ENCODE measurements at regions not wholly inside any gene's neighbourhood (a gene's known extent, or its start where the extent isn't known, plus 50 kb on each side); places are given as distances from the start of the nearest gene placed in this dataset.

DNA sequence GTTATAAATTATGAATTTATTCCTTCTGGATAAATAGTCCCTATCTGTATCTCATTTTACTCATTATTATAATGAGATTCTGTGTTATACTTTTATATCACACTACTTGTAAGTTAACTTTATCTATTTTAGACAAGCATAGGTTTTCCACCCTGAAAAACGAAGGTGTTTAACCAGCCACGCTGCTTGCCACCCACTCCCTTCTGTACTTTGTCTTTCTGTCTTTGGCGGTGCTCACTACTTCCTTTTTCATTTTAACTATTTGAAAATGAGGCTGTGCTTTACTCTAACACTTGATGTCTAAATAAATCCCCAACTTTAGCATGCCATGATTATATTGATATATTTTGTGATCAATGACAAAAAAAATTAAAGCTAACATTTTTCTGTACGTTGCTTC lies 952.9 kb downstream of the DNAJB9 start:
- intact Hi-C loops (cut with DNase I) = no loop called here
- H3K9me3 ChIP-seq = no peaks in the 10 kb centered on the region
- no peak for DNase-seq (ENCODE audit: extremely low spot score)
- no peaks in the 10 kb centered on the region for H3K4me1 ChIP-seq
- no peaks in the 10 kb centered on the region for H3K36me3 ChIP-seq
- 50% methylated on average over 4 of the region's 4 CpGs for WGBS
- H3K4me3 ChIP-seq = no peak overlapping the region
- H3K27me3 ChIP-seq = no peaks in the 10 kb centered on the region
- TF ChIP-seq, protein P1, sequence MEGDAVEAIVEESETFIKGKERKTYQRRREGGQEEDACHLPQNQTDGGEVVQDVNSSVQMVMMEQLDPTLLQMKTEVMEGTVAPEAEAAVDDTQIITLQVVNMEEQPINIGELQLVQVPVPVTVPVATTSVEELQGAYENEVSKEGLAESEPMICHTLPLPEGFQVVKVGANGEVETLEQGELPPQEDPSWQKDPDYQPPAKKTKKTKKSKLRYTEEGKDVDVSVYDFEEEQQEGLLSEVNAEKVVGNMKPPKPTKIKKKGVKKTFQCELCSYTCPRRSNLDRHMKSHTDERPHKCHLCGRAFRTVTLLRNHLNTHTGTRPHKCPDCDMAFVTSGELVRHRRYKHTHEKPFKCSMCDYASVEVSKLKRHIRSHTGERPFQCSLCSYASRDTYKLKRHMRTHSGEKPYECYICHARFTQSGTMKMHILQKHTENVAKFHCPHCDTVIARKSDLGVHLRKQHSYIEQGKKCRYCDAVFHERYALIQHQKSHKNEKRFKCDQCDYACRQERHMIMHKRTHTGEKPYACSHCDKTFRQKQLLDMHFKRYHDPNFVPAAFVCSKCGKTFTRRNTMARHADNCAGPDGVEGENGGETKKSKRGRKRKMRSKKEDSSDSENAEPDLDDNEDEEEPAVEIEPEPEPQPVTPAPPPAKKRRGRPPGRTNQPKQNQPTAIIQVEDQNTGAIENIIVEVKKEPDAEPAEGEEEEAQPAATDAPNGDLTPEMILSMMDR (IDR thresholded peaks at IDR 0.05) = no peak
- TF ChIP-seq POLR2A (IDR thresholded peaks at IDR 0.05; ENCODE audit: low read depth) (no peak), EP300 (IDR thresholded peaks at IDR 0.05) (no peak), POLR2AphosphoS5 (IDR thresholded peaks at IDR 0.05) (no peak)
- no peak overlapping the region for H3K27ac ChIP-seq (replicated peaks in 1 of 4)

DNA sequence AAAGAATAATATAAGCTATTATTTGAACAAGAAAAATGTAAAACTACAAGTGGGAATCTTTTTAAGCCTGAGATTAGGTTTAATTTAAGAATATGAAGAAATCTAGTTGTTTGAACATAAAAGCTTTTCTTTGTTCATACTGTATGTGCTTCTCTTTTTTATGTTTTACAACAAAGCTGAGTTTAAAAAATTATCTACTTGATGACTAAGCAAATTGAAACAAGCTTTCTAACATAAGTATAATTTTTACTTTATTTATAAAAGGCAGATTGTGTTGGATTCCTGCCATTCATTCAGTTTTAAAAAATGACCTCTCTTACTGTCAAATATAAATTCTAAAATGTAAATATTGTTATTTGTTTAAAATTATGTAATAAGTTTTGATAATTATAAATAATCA lies 958.2 kb downstream of the DNAJB9 start:
- intact Hi-C loops (cut with DNase I) = no loop called here
- DNase-seq (ENCODE audit: extremely low spot score) = no peak
- Histone ChIP-seq H3K36me3 (no peaks in the 10 kb centered on the region), H3K4me3 (no peak overlapping the region), H3K4me1 (no peaks in the 10 kb centered on the region), H3K27ac (replicated peaks in 1 of 4) (no peak overlapping the region), H3K27me3 (no peaks in the 10 kb centered on the region), H3K9me3 (no peaks in the 10 kb centered on the region)
- TF ChIP-seq, protein P1 (IDR thresholded peaks at IDR 0.05) = no peak
- TF ChIP-seq POLR2A (IDR thresholded peaks at IDR 0.05; ENCODE audit: low read depth) (no peak), POLR2AphosphoS5 (IDR thresholded peaks at IDR 0.05) (no peak), EP300 (IDR thresholded peaks at IDR 0.05) (no peak)

DNA sequence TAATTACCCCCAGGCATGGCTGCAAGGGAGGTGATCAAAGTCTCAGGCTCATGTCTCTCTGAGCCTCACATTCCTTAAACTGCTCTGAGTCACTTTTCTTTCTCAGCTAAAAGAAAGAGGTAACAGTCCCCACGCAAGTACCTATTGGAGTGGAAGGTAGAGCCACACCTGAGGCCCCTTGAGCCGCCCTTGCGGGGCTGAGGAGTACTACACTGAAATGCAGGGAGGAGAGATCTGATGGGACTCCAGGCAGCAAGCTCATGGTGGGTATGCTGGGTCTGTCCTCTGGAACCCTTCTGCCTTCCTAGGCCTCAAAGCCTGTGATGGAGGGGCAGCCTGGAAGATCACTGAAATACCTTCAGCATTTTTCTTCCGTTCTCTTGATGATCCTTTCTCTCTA lies 960.0 kb downstream of the DNAJB9 start:
- TF ChIP-seq, protein P1 (IDR thresholded peaks at IDR 0.05) = no peak
- TF ChIP-seq POLR2A (IDR thresholded peaks at IDR 0.05; ENCODE audit: low read depth) = no peak
- Histone ChIP-seq H3K9me3 (no peaks in the 10 kb centered on the region), H3K27ac (replicated peaks in 1 of 4) (no peak overlapping the region), H3K36me3 (no peaks in the 10 kb centered on the region), H3K27me3 (no peaks in the 10 kb centered on the region), H3K4me1 (no peaks in the 10 kb centered on the region), H3K4me3 (no peak overlapping the region)
- WGBS = 87% methylated on average over 4 of the region's 4 CpGs
- intact Hi-C loops (cut with DNase I) = no loop called here
- no peak for DNase-seq (ENCODE audit: extremely low spot score)

DNA sequence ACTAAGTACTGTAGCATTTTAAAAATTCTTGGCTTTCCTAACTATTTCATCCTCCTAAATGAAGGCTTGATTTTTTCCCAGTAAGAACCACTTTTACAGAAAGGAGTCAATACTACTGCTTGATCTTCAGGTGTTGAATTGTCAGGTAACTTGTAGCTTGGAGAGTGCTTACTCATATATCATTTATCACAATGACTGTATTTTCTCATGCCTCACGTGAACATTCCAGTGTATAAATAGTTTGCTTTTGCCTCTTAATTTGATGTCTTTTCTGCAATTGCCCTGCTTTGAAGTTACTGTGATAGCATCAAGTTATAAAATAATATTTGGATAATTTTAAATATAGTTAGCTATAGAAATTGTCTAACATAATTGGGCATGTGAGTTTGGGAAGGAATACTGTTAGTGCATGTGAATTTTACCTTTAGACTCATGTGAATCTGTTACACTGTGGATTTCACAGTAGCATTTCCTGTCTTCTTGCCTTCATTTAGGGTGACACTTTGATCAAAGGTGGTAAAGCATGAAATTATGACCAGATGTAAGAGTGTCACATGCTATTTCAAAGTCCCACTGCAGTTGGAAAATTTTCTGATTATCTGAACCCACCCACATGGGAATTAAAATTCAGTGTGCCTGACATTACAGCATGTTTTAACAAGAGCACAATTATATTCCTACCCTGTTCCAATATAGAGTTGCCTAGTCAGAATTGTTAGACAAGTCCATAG lies 962.8 kb downstream of the DNAJB9 start:
- Histone ChIP-seq H3K27ac (replicated peaks in 1 of 4) (no peak overlapping the region), H3K4me1 (no peaks in the 10 kb centered on the region), H3K4me3 (no peak overlapping the region), H3K36me3 (no peaks in the 10 kb centered on the region), H3K9me3 (no peaks in the 10 kb centered on the region), H3K27me3 (no peaks in the 10 kb centered on the region)
- intact Hi-C loops (cut with DNase I) = no loop called here
- WGBS = 52% methylated on average over 1 of the region's 1 CpG
- no peak for DNase-seq (ENCODE audit: extremely low spot score)
- TF ChIP-seq EP300 (IDR thresholded peaks at IDR 0.05) (no peak), POLR2AphosphoS5 (IDR thresholded peaks at IDR 0.05) (no peak), POLR2A (IDR thresholded peaks at IDR 0.05; ENCODE audit: low read depth) (no peak)
- TF ChIP-seq, protein P1 (IDR thresholded peaks at IDR 0.05) = no peak

DNA sequence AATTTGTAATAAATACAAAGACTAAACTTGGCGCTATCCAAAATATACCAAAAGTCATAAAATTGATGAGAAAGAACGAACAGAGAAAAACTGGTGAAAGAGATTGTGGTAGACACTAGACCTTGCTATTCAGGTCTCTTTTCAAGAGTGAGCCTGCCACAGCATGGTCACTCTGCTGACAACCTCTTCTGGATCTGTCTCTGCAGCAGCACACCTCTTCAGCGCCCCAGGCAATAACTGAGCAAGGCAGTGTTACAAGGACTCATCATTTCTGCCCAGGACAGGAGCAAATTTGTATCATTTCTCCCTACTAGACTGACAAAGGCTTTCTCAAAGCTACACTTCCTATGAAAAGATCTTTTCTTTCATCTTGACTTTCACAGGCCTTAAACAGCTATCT lies 976.0 kb downstream of the DNAJB9 start:
- TF ChIP-seq POLR2AphosphoS5 (IDR thresholded peaks at IDR 0.05) = no peak
- TF ChIP-seq EP300 (IDR thresholded peaks at IDR 0.05) = no peak
- TF ChIP-seq POLR2A (IDR thresholded peaks at IDR 0.05; ENCODE audit: low read depth) = no peak
- TF ChIP-seq, protein P1 (IDR thresholded peaks at IDR 0.05) = no peak
- H3K9me3 ChIP-seq = no peaks in the 10 kb centered on the region
- intact Hi-C loops (cut with DNase I) = no loop called here
- WGBS = 49% methylated on average over 3 of the region's 3 CpGs
- no peak for DNase-seq (ENCODE audit: extremely low spot score)
- no peaks in the 10 kb centered on the region for H3K27me3 ChIP-seq
- H3K27ac ChIP-seq (replicated peaks in 1 of 4) = no peak overlapping the region
- no peak overlapping the region for H3K4me3 ChIP-seq
- no peaks in the 10 kb centered on the region for H3K36me3 ChIP-seq
- peaks cover 0 to 9% (median 0%) of the 10 kb centered on the region in 4 donors for H3K4me1 ChIP-seq

All from esophagus muscularis mucosa (tissue), 4 donors.